HFFc6 (cell line): ENCODE measurements at regions not wholly inside any gene's neighbourhood (a gene's known extent, or its start where the extent isn't known, plus 50 kb on each side); places are given as distances from the start of the nearest gene placed in this dataset.

Experiments used
- DNase-seq: peaks from one replicate; pipeline ENCODE4 v3.0.0-alpha.2; 2018
- H3K27ac Mint-ChIP-seq: 2 replicates; pipeline ENCODE4 v1.8.0; 2020; ENCODE audit warnings: mild to moderate bottlenecking, mixed read lengths
- H3K27me3 Mint-ChIP-seq: 2 replicates; pipeline ENCODE4 v1.8.0; 2021; ENCODE audit warnings: mild to moderate bottlenecking, moderate library complexity, mixed read lengths; ENCODE audit not compliant: insufficient read depth
- H3K36me3 Mint-ChIP-seq: 2 replicates; pipeline ENCODE4 v1.8.0; 2021; ENCODE audit warnings: low read depth, mixed read lengths
- H3K4me1 Mint-ChIP-seq: 2 replicates; pipeline ENCODE4 v1.8.0; 2020; ENCODE audit warnings: low read depth, mixed read lengths
- H3K4me3 Mint-ChIP-seq: 2 replicates; pipeline ENCODE4 v1.8.0; 2020; ENCODE audit warnings: mild to moderate bottlenecking, moderate library complexity, mixed read lengths
- H3K9me3 Mint-ChIP-seq: 2 replicates; pipeline ENCODE4 v1.8.0; 2020; ENCODE audit warnings: mild to moderate bottlenecking, mixed read lengths
- TF ChIP-seq, protein P1 (sequence below): fragments of 200-600 bp; sonication (generic); IDR thresholded peaks from 2 replicates; pipeline ENCODE4 v1.5.0; 2021; ENCODE audit warnings: antibody characterized with exemption, mild to moderate bottlenecking

DNA sequence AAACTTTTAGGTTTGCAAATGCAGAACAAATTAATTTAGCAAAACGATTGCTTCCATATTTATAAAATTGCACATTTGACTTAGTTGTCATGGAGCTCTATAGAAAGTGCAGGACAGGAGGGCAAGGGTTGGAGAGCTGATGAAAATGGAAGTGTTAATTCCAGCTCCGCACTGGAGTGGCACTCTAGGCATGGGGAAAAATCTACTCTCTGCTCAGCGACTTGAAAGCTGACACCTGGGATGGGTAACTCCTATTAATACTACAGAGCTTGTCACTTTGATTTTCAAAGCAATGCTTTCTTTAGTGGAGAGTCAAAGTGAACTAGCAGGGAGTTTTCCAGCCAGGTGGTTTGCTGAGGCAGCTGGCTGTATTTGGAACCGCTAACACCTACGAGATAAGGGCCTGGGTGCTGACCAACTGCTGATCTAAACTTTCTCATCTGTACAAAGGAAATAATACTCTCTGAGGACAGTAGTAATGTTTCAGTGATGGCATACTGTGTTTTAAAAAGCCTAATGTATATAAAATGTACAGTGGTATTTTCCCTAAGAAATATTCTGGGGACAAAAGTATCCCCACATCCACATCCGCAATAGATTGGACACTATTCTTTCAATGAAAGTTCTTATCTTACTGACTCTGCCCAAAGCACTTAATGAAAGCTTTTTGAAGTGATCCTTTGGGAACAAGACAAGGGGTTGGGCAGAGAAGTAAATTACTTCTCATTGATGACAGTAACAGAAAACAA is 444.3 kb downstream of the GPAM start:
- Mint-ChIP-seq H3K4me3 (no peak overlapping the region), H3K4me1 (no peaks in the 10 kb centered on the region), H3K27me3 (no peaks in the 10 kb centered on the region; the same call in 1 of the 2 replicates), H3K36me3 (no peaks in the 10 kb centered on the region), H3K27ac (no peak overlapping the region), H3K9me3 (peaks cover 30% of the 10 kb centered on the region)
- DNase-seq: no peak
- TF ChIP-seq, protein P1, sequence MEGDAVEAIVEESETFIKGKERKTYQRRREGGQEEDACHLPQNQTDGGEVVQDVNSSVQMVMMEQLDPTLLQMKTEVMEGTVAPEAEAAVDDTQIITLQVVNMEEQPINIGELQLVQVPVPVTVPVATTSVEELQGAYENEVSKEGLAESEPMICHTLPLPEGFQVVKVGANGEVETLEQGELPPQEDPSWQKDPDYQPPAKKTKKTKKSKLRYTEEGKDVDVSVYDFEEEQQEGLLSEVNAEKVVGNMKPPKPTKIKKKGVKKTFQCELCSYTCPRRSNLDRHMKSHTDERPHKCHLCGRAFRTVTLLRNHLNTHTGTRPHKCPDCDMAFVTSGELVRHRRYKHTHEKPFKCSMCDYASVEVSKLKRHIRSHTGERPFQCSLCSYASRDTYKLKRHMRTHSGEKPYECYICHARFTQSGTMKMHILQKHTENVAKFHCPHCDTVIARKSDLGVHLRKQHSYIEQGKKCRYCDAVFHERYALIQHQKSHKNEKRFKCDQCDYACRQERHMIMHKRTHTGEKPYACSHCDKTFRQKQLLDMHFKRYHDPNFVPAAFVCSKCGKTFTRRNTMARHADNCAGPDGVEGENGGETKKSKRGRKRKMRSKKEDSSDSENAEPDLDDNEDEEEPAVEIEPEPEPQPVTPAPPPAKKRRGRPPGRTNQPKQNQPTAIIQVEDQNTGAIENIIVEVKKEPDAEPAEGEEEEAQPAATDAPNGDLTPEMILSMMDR: no peak

DNA sequence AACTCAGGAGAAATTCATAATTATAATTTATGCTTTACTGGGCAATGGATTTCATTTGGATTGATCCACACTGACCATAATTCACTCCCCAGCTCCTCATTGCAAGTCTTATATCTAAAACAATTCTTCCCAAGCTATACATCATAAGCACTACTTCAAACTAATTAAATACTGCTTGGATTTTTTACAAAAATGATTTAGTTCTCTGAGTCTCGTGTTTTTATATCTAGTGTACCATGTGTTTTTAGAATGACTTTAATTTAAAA is 443.8 kb downstream of the GPAM start:
- no peak overlapping the region for H3K4me3 Mint-ChIP-seq
- DNase-seq: no peak
- H3K4me1 Mint-ChIP-seq: no peaks in the 10 kb centered on the region
- peaks cover 30% of the 10 kb centered on the region for H3K9me3 Mint-ChIP-seq
- TF ChIP-seq, protein P1: no peak
- no peaks in the 10 kb centered on the region; the same call in 1 of the 2 replicates for H3K27me3 Mint-ChIP-seq
- no peak overlapping the region for H3K27ac Mint-ChIP-seq
- H3K36me3 Mint-ChIP-seq: no peaks in the 10 kb centered on the region

DNA sequence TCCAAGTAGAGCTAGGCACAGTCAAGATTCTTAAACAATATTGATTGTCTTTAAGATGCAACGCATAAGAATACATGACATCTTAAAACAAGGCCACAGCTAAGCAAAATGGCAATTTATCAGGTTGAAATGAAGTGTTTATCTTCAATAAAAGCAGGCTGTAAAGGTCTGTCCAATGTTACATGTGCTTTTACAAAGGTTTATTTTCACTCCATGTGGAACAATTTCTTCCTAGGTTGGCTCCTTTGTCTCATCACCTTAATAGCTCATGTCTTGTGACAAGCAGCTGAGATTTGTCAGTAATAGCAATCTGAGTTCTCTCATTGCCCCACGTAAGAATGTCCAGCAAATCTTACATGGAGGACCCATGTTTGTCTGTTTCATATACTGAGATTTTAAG is 437.6 kb downstream of the GPAM start:
- H3K27ac Mint-ChIP-seq: no peak overlapping the region
- no peaks in the 10 kb centered on the region for H3K4me1 Mint-ChIP-seq
- no peak for DNase-seq
- H3K27me3 Mint-ChIP-seq: no peaks in the 10 kb centered on the region
- no peak overlapping the region for H3K4me3 Mint-ChIP-seq
- TF ChIP-seq, protein P1: no peak
- H3K9me3 Mint-ChIP-seq: peaks cover 40% of the 10 kb centered on the region
- H3K36me3 Mint-ChIP-seq: no peaks in the 10 kb centered on the region

DNA sequence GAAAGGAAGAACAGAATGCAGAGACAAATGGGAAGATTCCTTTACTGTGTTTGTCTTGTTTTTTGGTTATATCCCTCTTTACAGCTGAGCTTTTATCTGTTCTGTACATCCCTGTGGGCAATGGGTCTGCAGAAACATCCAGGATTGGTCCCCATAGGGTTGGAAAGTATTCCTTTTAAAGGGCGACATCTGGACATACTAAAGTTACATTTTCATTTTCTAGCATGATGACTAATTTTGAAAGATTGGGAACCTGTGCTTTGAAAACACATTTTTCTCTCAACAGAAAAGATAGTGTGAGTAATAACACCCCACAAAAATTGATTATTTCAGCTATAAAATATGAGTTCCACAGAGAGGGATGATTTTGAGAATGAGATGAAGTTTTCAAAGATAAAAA is 435.8 kb downstream of the GPAM start:
- H3K27ac Mint-ChIP-seq: no peak overlapping the region
- H3K27me3 Mint-ChIP-seq: no peaks in the 10 kb centered on the region
- H3K4me1 Mint-ChIP-seq: no peaks in the 10 kb centered on the region
- no peaks in the 10 kb centered on the region for H3K36me3 Mint-ChIP-seq
- no peak for DNase-seq
- H3K9me3 Mint-ChIP-seq: peaks cover 32% of the 10 kb centered on the region
- H3K4me3 Mint-ChIP-seq: no peak overlapping the region
- TF ChIP-seq, protein P1: no peak

DNA sequence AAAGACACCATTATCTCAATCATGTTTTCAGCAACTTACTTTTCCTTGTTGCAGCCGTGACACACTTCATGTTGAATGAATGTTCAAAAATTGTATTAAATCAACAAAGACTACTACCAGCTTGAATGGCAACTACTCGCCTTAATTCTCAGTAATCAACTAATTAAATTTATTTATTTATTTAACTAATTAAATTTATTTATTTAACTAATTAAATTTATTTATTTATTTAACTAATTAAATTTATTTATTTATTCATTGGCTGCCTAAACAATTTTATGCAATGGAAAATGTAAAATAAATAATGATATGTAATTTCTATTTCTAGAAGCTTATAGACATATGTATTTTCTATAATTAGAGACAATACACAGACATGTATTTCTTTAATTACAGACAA is 435.4 kb downstream of the GPAM start:
- Mint-ChIP-seq H3K27me3 (no peaks in the 10 kb centered on the region), H3K9me3 (peaks cover 32% of the 10 kb centered on the region), H3K36me3 (no peaks in the 10 kb centered on the region), H3K4me1 (no peaks in the 10 kb centered on the region), H3K27ac (no peak overlapping the region), H3K4me3 (no peak overlapping the region)
- DNase-seq: no peak
- TF ChIP-seq, protein P1: no peak
